HepG2 (cell line): ENCODE measurements at regions not wholly inside any gene's neighbourhood (a gene's known extent, or its start where the extent isn't known, plus 50 kb on each side); places are given as distances from the start of the nearest gene placed in this dataset.

Source experiments
- ATAC-seq: fragments of 200-7000 bp; cut with Tn5 transposase; 3 replicates; pipeline ENCODE4 v1.9.1; 2020; ENCODE audit warnings: mild to moderate bottlenecking, moderate library complexity
- BruUV-seq: library from RNA; stranded (reverse); fragments of 400-500 nt; replicated peaks from 2 replicates; lab custom pipeline; 2021; lab: Mats Ljungman, UMichigan
- CTCF ChIA-PET: fragments of 300-600 bp; formaldehyde crosslinking; extraction: SDS; loops from one replicate; lab custom pipeline; 2021; ENCODE audit warnings: low total read pairs, inconsistent platforms, low intra/inter-chr PET ratio; lab: Yijun Ruan, JAX
- POLR2A ChIA-PET: fragments of 350-600 bp; sonication (Branson Sonifier 250); formaldehyde crosslinking; loops from one replicate; lab custom pipeline; 2020; ENCODE audit warnings: antibody characterized with exemption, inconsistent platforms; lab: Yijun Ruan, JAX
- DNase-seq: peaks from one replicate; pipeline ENCODE4 v3.0.0-alpha.2; 2015; ENCODE audit warnings: low spot score
- FAIRE-seq: peaks from 3 replicates; lab custom pipeline; 2011; peaks lifted over from hg19 to GRCh38; lab: Jason Lieb, UNC
- H2AFZ ChIP-seq: one replicate; pipeline ENCODE4 v1.6.1; 2011; ENCODE audit warnings: low read length, inconsistent platforms
- H3K27ac ChIP-seq: fragments of 300-600 bp; 3 replicates; pipeline ENCODE4 v1.8.0; 2011; ENCODE audit warnings: mixed run types, mild to moderate bottlenecking, mixed read lengths, low read length, inconsistent platforms; ENCODE audit not compliant: insufficient read depth; ENCODE audit errors: extremely low read length
- H3K27me3 ChIP-seq, 2 experiments: fragments of 200-600 bp in 1 of 2; 2 replicates in 1 of 2; 3 replicates in 1 of 2; pipeline versions ENCODE4 v1.6.0 to v1.8.0; 2011; ENCODE audit warnings: low read length in 2 of 2, mild to moderate bottlenecking in 2 of 2, moderate library complexity in 2 of 2, inconsistent platforms in 1 of 2; ENCODE audit not compliant: insufficient read depth in 2 of 2, control insufficient read depth in 1 of 2
- H3K36me3 ChIP-seq, 2 experiments: fragments of 200-600 bp in 1 of 2; replicated peaks in 1 of 2; 2 replicates in 1 of 2; 3 replicates in 1 of 2; pipeline versions ENCODE4 v1.5.1 to v1.8.0; 2011; ENCODE audit warnings: low read length in 2 of 2, inconsistent platforms in 1 of 2; ENCODE audit not compliant: insufficient read depth in 2 of 2, control insufficient read depth in 1 of 2
- H3K4me1 ChIP-seq: 2 replicates; pipeline ENCODE4 v1.5.1; 2012; ENCODE audit warnings: low read length, inconsistent platforms; ENCODE audit not compliant: insufficient read depth
- H3K4me2 ChIP-seq: 2 replicates; pipeline ENCODE4 v1.6.0; 2011; ENCODE audit warnings: low read depth, low read length, inconsistent platforms
- H3K4me3 ChIP-seq, 3 experiments: fragments of 200-600 bp in 1 of 3; sonication (generic), shearing (Covaris generic) in 1 of 3; replicated peaks in 1 of 3; 2 replicates each; pipeline ENCODE4 v1.5.1; 2011 to 2016; ENCODE audit warnings: low read length in 3 of 3, inconsistent platforms in 2 of 3, low read depth in 2 of 3, mild to moderate bottlenecking in 2 of 3, control low read depth in 1 of 3, mixed read lengths in 1 of 3; ENCODE audit not compliant: insufficient read depth in 1 of 3
- H3K79me2 ChIP-seq: one replicate; pipeline ENCODE4 v1.6.1; 2011; ENCODE audit warnings: low read length, inconsistent platforms; ENCODE audit not compliant: insufficient read depth
- H3K9ac ChIP-seq: 2 replicates; pipeline ENCODE4 v1.6.0; 2011; ENCODE audit warnings: mild to moderate bottlenecking, low read depth, low read length, inconsistent platforms; ENCODE audit not compliant: insufficient read depth
- H3K9me3 ChIP-seq: 2 replicates; pipeline ENCODE4 v1.5.1; 2012; ENCODE audit warnings: mild to moderate bottlenecking, low read length
- H4K20me1 ChIP-seq: 2 replicates; pipeline ENCODE4 v1.6.0; 2011; ENCODE audit warnings: inconsistent platforms, mild to moderate bottlenecking, low read length, moderate library complexity; ENCODE audit not compliant: insufficient read depth
- CBX5 ChIP-seq: sonication (generic); formaldehyde crosslinking; IDR thresholded peaks from 2 replicates; pipeline ENCODE4 v1.4.0; 2020; ENCODE audit warnings: missing genetic modification reagents, borderline replicate concordance
- IRX3 ChIP-seq: sonication (generic); formaldehyde crosslinking; IDR thresholded peaks from 2 replicates; pipeline ENCODE4 v1.8.1; 2023; ENCODE audit warnings: mild to moderate bottlenecking, low read depth, missing genetic modification reagents, borderline replicate concordance
- KDM5B ChIP-seq: sonication (generic); formaldehyde crosslinking; IDR thresholded peaks from 2 replicates; pipeline ENCODE4 v1.4.0; 2020; ENCODE audit warnings: missing genetic modification reagents, mild to moderate bottlenecking, borderline replicate concordance
- MXD4 ChIP-seq: IDR thresholded peaks from 2 replicates; pipeline ENCODE4 v1.6.1; 2016; ENCODE audit warnings: mild to moderate bottlenecking, missing biosample characterization, missing genetic modification reagents
- NCOA1 ChIP-seq: sonication (generic); formaldehyde crosslinking; IDR thresholded peaks from 2 replicates; pipeline ENCODE4 v1.9.0; 2021; ENCODE audit warnings: missing genetic modification reagents
- NR2F1 ChIP-seq, 2 experiments: fragments of 450-650 bp in 1 of 2; formaldehyde crosslinking in 1 of 2; IDR thresholded peaks; 2 replicates each; pipeline versions ENCODE4 v1.5.0 to v1.6.1; 2016 to 2020; ENCODE audit warnings: mild to moderate bottlenecking in 1 of 2, missing compliant biosample characterization in 1 of 2, missing genetic modification reagents in 1 of 2, moderate library complexity in 1 of 2
- PCBP1 ChIP-seq: fragments of 200-400 bp; formaldehyde crosslinking; IDR thresholded peaks from 2 replicates; pipeline ENCODE4 v1.6.1; 2017; ENCODE audit warnings: mild to moderate bottlenecking, low read depth, low read length, borderline replicate concordance
- TGIF2 ChIP-seq: IDR thresholded peaks from 2 replicates; pipeline ENCODE4 v1.6.1; 2016; ENCODE audit warnings: control low read depth, missing compliant biosample characterization
- ZNF225 ChIP-seq: sonication (generic); formaldehyde crosslinking; IDR thresholded peaks from 2 replicates; pipeline ENCODE4 v1.4.0; 2020; ENCODE audit warnings: mild to moderate bottlenecking, missing genetic modification reagents
- ZNF563 ChIP-seq: sonication (generic); formaldehyde crosslinking; IDR thresholded peaks from 2 replicates; pipeline ENCODE4 v1.8.0; 2022; ENCODE audit warnings: mild to moderate bottlenecking, moderate library complexity, missing genetic modification reagents
- ZNF607 ChIP-seq: sonication (generic); formaldehyde crosslinking; IDR thresholded peaks from 2 replicates; pipeline ENCODE4 v1.5.1; 2020; ENCODE audit warnings: missing genetic modification reagents, mild to moderate bottlenecking, borderline replicate concordance
- ZNF619 ChIP-seq: sonication (generic); formaldehyde crosslinking; IDR thresholded peaks from 2 replicates; pipeline ENCODE4 v1.4.0; 2020; ENCODE audit warnings: mild to moderate bottlenecking, missing genetic modification reagents
- ZNF773 ChIP-seq: sonication (generic); formaldehyde crosslinking; IDR thresholded peaks from 2 replicates; pipeline ENCODE4 v1.4.0; 2020; ENCODE audit warnings: missing genetic modification reagents, borderline replicate concordance
- ZNF816 ChIP-seq: sonication (generic); formaldehyde crosslinking; IDR thresholded peaks from 2 replicates; pipeline ENCODE4 v1.8.0; 2022; ENCODE audit warnings: missing genetic modification reagents, mild to moderate bottlenecking, borderline replicate concordance
- WGBS: methylation state at CpG from one replicate; pipeline ENCODE4 v1.1.6; 2017; ENCODE audit warnings: low lambda C conversion rate; 5-methylcytosine and 5-hydroxymethylcytosine counted together
- in situ Hi-C: cut with HindIII; loops from 2 replicates; pipeline ENCODE4 v1.10.0; 2017; ENCODE audit warnings: low pct_unique_long_range_greater_than_20kb; ENCODE audit not compliant: extremely low pct_ligation_motif_present
- intact Hi-C: fragments of 100-400 bp; cut with micrococcal nuclease; formaldehyde crosslinking; loops from one replicate; pipeline ENCODE4 v1.10.0; 2022; ENCODE audit not compliant: unreplicated experiment
- TF ChIP-seq, protein P1 (sequence below): sonication (generic); formaldehyde crosslinking; IDR thresholded peaks from 2 replicates; pipeline ENCODE4 v1.4.0; 2020; ENCODE audit warnings: missing genetic modification reagents
- TF ChIP-seq, protein P2 (sequence below): sonication (generic); formaldehyde crosslinking; IDR thresholded peaks from 2 replicates; pipeline ENCODE4 v1.4.0; 2020; ENCODE audit warnings: missing genetic modification reagents
- TF ChIP-seq, protein P3 (sequence below): sonication (generic); formaldehyde crosslinking; IDR thresholded peaks from 2 replicates; pipeline ENCODE4 v1.4.0; 2020; ENCODE audit warnings: missing genetic modification reagents

DNA sequence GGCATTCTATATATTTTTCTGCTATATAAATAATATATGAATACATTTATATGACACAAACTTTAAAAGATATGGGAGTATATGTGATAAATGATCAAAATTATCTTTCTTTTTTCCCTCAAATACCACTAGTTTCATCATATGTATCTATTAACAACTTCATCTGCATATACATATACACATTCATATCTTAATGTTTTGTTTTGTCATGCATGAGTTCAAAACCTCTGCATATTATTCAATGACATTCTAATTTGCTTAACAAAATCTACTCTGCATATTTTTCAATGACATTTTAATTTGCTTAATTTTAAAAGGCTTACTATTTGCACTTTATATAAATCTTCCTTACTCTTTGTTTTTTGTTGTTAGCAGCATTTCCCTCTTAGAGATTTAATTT, 276.2 kb downstream of the PIK3C3 start:
- no peaks in the 10 kb centered on the region for H3K27me3 ChIP-seq
- BruUV-seq: no TSS peak
- no peaks in the 10 kb centered on the region for H3K79me2 ChIP-seq
- DNase-seq (no peak), ATAC-seq (no peak), FAIRE-seq (no peak)
- peaks cover 15% of the 10 kb centered on the region for H3K4me1 ChIP-seq
- no peak overlapping the region for H2AFZ ChIP-seq
- H3K36me3 ChIP-seq: no peaks in the 10 kb centered on the region
- no peak overlapping the region for H3K27ac ChIP-seq
- H3K4me2 ChIP-seq: no peak overlapping the region
- POLR2A ChIA-PET: no interaction called here
- intact Hi-C loops: no loop called here
- CTCF ChIA-PET: no interaction called here
- TF ChIP-seq ZNF563: no peak
- no peak for TF ChIP-seq NR2F1 (CRISPR knock-in tag; IDR thresholded peaks at IDR 0.05)
- TF ChIP-seq, protein P1, sequence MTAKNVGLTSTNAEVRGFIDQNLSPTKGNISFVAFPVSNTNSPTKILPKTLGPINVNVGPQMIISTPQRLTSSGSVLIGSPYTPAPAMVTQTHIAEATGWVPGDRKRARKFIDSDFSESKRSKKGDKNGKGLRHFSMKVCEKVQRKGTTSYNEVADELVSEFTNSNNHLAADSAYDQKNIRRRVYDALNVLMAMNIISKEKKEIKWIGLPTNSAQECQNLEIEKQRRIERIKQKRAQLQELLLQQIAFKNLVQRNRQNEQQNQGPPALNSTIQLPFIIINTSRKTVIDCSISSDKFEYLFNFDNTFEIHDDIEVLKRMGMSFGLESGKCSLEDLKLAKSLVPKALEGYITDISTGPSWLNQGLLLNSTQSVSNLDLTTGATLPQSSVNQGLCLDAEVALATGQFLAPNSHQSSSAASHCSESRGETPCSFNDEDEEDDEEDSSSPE (CRISPR knock-in tag): no peak
- TF ChIP-seq CBX5 (CRISPR knock-in tag): no peak
- TF ChIP-seq ZNF607: no peak
- no peak for TF ChIP-seq PCBP1
- no peak for TF ChIP-seq ZNF816
- TF ChIP-seq, all 625 proteins: peak for 0
- H3K4me3 ChIP-seq: no peak overlapping the region
- no peak overlapping the region for H3K9ac ChIP-seq
- in situ Hi-C loops: no loop called here
- H3K9me3 ChIP-seq: no peaks in the 10 kb centered on the region
- no peaks in the 10 kb centered on the region for H4K20me1 ChIP-seq

DNA sequence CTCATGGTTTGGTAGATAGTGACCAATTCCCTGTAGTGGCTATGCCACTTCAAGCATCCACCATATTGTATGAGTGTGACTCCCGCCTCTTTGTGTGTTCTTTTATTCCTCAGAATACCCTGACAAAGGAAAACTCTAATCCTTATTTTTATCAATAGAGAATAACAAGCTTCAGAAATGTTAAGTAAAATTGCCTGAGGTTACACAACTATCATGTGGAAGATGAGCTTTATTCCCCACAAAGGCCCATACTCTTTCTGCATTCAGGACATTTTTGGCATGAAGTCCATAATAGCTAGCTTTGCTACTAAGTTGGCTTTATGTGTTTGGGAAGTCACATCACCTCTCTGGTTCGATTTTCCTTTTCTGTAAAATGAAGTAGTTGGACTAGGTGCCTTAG, 276.8 kb downstream of the PIK3C3 start:
- Histone ChIP-seq H3K27me3 (no peaks in the 10 kb centered on the region), H4K20me1 (no peaks in the 10 kb centered on the region), H3K27ac (no peak overlapping the region), H3K4me2 (no peak overlapping the region), H3K4me1 (peaks cover 15% of the 10 kb centered on the region), H3K4me3 (no peak overlapping the region), H3K9ac (no peak overlapping the region), H3K9me3 (no peaks in the 10 kb centered on the region), H2AFZ (no peak overlapping the region), H3K79me2 (no peaks in the 10 kb centered on the region), H3K36me3 (no peaks in the 10 kb centered on the region)
- DNase-seq (no peak), ATAC-seq (no peak), FAIRE-seq (no peak)
- intact Hi-C loops: no loop called here
- TF ChIP-seq, protein P2, sequence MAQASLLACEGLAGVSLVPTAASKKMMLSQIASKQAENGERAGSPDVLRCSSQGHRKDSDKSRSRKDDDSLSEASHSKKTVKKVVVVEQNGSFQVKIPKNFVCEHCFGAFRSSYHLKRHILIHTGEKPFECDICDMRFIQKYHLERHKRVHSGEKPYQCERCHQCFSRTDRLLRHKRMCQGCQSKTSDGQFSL (CRISPR knock-in tag): no peak
- TF ChIP-seq NCOA1 (CRISPR knock-in tag): no peak
- TF ChIP-seq, protein P3, sequence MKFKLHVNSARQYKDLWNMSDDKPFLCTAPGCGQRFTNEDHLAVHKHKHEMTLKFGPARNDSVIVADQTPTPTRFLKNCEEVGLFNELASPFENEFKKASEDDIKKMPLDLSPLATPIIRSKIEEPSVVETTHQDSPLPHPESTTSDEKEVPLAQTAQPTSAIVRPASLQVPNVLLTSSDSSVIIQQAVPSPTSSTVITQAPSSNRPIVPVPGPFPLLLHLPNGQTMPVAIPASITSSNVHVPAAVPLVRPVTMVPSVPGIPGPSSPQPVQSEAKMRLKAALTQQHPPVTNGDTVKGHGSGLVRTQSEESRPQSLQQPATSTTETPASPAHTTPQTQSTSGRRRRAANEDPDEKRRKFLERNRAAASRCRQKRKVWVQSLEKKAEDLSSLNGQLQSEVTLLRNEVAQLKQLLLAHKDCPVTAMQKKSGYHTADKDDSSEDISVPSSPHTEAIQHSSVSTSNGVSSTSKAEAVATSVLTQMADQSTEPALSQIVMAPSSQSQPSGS: no peak
- no peak for TF ChIP-seq IRX3
- no peak for TF ChIP-seq ZNF773 (CRISPR knock-in tag)
- TF ChIP-seq TGIF2 (CRISPR knock-in tag): no peak
- TF ChIP-seq KDM5B (CRISPR knock-in tag): no peak
- no peak for TF ChIP-seq ZNF619 (CRISPR knock-in tag)
- no peak for TF ChIP-seq ZNF225
- no peak for TF ChIP-seq MXD4 (CRISPR knock-in tag)
- BruUV-seq: no TSS peak
- in situ Hi-C loops: no loop called here
- ChIA-PET CTCF (no interaction called here), POLR2A (no interaction called here)
- 48% methylated on average over 2 of the region's 2 CpGs for WGBS
